ENCODE measurements at regions not wholly inside any gene's neighbourhood (a gene's known extent, or its start where the extent isn't known, plus 50 kb on each side); places are given as distances from the start of the nearest gene placed in this dataset.
A peak's percentile ranks its signal among the peaks of the same experiment; 100 is the strongest.

DNA sequence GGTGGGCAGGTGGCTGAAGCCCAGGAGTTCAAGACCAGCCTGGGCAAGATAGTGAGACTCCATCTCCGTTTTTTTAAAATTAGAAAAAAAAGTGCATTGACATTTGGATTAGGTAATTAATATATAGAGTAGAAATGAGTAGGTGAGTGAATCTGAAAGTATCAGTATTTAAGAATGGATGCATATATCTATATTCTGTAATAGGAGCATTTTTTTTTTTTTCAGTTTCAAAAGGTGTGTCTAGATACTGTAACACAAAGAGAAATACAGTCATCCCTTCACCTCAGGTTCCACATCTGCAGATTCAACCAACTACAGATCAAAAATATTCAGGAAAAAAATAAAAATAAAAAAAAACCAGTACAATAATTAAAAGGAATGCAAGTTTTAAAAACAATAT lies 50.8 kb downstream of the RBM27 start:
- TF ChIP-seq CTCF (IDR thresholded peaks at IDR 0.05; ENCODE audit: low read length, missing control alignments), result no peak
- no peak overlapping the region for H3K4me3 ChIP-seq (replicated peaks; ENCODE audit: low read depth, low read length)
- no peak for DNase-seq (ENCODE audit: low read depth)

- no peak for TF ChIP-seq CTCF (IDR thresholded peaks at IDR 0.05; ENCODE audit: low read length, missing control alignments)
- H3K4me3 ChIP-seq (replicated peaks; ENCODE audit: low read depth, low read length), result no peak overlapping the region
- DNase-seq (ENCODE audit: low read depth), result no peak
These were observed 65.5 kb upstream of the POU4F3 start for GRCh38 chr5:146273109-146273508.

DNA sequence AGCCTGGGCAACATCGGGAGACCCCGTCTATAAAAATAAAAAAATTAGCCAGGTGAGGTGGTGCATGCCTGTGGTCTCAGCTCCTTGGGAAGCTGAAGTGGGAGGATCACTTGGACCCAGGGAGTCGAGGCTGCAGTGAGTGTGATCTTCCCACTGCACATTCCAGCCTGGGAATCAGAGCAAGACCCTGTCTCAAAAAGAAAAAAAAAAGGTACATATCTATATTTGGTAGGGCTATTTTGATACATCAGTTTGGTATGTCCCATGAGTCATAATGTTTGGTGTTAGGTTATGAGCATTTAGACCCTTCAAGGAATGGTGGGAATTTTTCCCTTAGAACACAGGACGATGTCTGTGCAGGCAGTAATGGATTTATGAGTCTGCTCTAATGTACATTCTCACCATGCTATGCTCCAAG lies 55.3 kb upstream of the POU4F3 start:
- no peak overlapping the region for H3K4me3 ChIP-seq (replicated peaks; ENCODE audit: low read depth, low read length)
- no peak for TF ChIP-seq CTCF (IDR thresholded peaks at IDR 0.05; ENCODE audit: low read length, missing control alignments)
- peak; percentile 88 for DNase-seq (ENCODE audit: low read depth)

DNA sequence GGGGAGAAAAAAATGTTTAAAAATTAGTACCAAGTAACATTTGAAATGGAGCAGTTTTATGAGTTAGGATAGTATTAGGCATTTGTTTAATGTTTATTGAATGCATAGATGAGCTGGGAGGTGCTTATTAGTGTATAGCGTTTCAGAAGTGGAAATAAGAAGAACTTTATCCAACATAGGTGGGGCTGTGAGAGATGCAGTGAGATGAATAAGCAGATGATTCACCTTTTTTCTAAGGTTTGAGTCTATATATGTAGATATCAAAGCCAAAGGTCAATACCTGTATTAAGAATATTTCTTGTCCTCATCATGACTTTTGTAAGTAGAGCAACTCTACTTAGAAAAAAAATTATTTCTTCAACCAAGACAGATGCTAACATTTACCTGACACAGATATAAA lies 54.6 kb upstream of the POU4F3 start:
- H3K4me3 ChIP-seq (replicated peaks; ENCODE audit: low read depth, low read length), result no peak overlapping the region
- no peak for DNase-seq (ENCODE audit: low read depth)
- TF ChIP-seq CTCF (IDR thresholded peaks at IDR 0.05; ENCODE audit: low read length, missing control alignments), result no peak
